H9 (cell line): ENCODE measurements at regions not wholly inside any gene's neighbourhood (a gene's known extent, or its start where the extent isn't known, plus 50 kb on each side); places are given as distances from the start of the nearest gene placed in this dataset.

Source experiments
- DNase-seq: peaks from one replicate; pipeline ENCODE4 v3.0.0-alpha.2; 2017
- H2AFZ ChIP-seq: one replicate; pipeline ENCODE4 v1.6.1; 2013; ENCODE audit warnings: mild to moderate bottlenecking, low read length, control low read depth, moderate library complexity
- H2AK5ac ChIP-seq: 2 replicates; pipeline ENCODE4 v1.6.1; 2013; ENCODE audit warnings: low read length, control low read depth, mixed read lengths; ENCODE audit not compliant: insufficient read length
- H2BK120ac ChIP-seq: one replicate; pipeline ENCODE4 v1.6.1; 2013; ENCODE audit warnings: low read depth, mild to moderate bottlenecking, low read length, control low read depth, inconsistent platforms; ENCODE audit not compliant: poor library complexity, severe bottlenecking
- H2BK12ac ChIP-seq: 2 replicates; pipeline ENCODE4 v1.6.1; 2013; ENCODE audit warnings: low read length, control low read depth, mixed read lengths, low read depth; ENCODE audit not compliant: insufficient read length
- H2BK15ac ChIP-seq: 2 replicates; pipeline ENCODE4 v1.6.1; 2013; ENCODE audit warnings: low read depth, low read length, control low read depth
- H2BK20ac ChIP-seq: one replicate; pipeline ENCODE4 v1.6.1; 2013; ENCODE audit warnings: low read depth, mild to moderate bottlenecking, low read length, control low read depth, inconsistent platforms; ENCODE audit not compliant: poor library complexity, severe bottlenecking
- H2BK5ac ChIP-seq: 2 replicates; pipeline ENCODE4 v1.6.1; 2013; ENCODE audit warnings: low read length, control low read depth, mixed read lengths; ENCODE audit not compliant: insufficient read length
- H3K14ac ChIP-seq: 2 replicates; pipeline ENCODE4 v1.6.1; 2013; ENCODE audit warnings: low read length, control low read depth; ENCODE audit not compliant: insufficient read depth
- H3K18ac ChIP-seq: 2 replicates; pipeline ENCODE4 v1.6.1; 2013; ENCODE audit warnings: low read depth, mild to moderate bottlenecking, mixed read lengths, low read length, control low read depth; ENCODE audit not compliant: insufficient read length
- H3K23ac ChIP-seq: 2 replicates; pipeline ENCODE4 v1.6.1; 2013; ENCODE audit warnings: low read length, control low read depth, mixed read lengths, low read depth; ENCODE audit not compliant: insufficient read length
- H3K23me2 ChIP-seq: 2 replicates; pipeline ENCODE4 v1.6.1; 2013; ENCODE audit warnings: low read depth, mild to moderate bottlenecking, mixed read lengths, low read length, control low read depth; ENCODE audit not compliant: insufficient read length, poor library complexity, severe bottlenecking
- H3K27ac ChIP-seq: 2 replicates; pipeline ENCODE4 v1.5.1; 2013; ENCODE audit warnings: low read length, control low read depth, mixed read lengths, low read depth; ENCODE audit not compliant: insufficient read length
- H3K27me3 ChIP-seq: 2 replicates; pipeline ENCODE4 v1.6.1; 2013; ENCODE audit warnings: low read length, control low read depth, inconsistent platforms; ENCODE audit not compliant: insufficient read depth
- H3K4ac ChIP-seq: 2 replicates; pipeline ENCODE4 v1.6.1; 2013; ENCODE audit warnings: low read depth, mild to moderate bottlenecking, control low read depth, inconsistent platforms, low read length, moderate library complexity
- H3K4me1 ChIP-seq: 2 replicates; pipeline ENCODE4 v1.6.1; 2013; ENCODE audit warnings: low read length, control low read depth, inconsistent platforms; ENCODE audit not compliant: insufficient read depth
- H3K4me2 ChIP-seq: 2 replicates; pipeline ENCODE4 v1.6.1; 2013; ENCODE audit warnings: low read length, control low read depth, mixed read lengths; ENCODE audit not compliant: insufficient read length, insufficient read depth
- H3K56ac ChIP-seq: 2 replicates; pipeline ENCODE4 v1.6.1; 2013; ENCODE audit warnings: low read depth, mild to moderate bottlenecking, mixed read lengths, low read length, control low read depth; ENCODE audit not compliant: insufficient read length
- H3K79me1 ChIP-seq: 2 replicates; pipeline ENCODE4 v1.6.1; 2013; ENCODE audit warnings: low read depth, mild to moderate bottlenecking, moderate library complexity, low read length, control low read depth, inconsistent platforms; ENCODE audit not compliant: insufficient read depth, poor library complexity, severe bottlenecking
- H3K79me2 ChIP-seq: 2 replicates; pipeline ENCODE4 v1.6.1; 2013; ENCODE audit warnings: low read length, control low read depth, inconsistent platforms; ENCODE audit not compliant: insufficient read depth
- H3K9ac ChIP-seq: 2 replicates; pipeline ENCODE4 v1.6.1; 2013; ENCODE audit warnings: low read length, control low read depth, mixed read lengths; ENCODE audit not compliant: insufficient read length; ENCODE audit errors: extremely low read depth
- H3K9me3 ChIP-seq: one replicate; pipeline ENCODE4 v1.6.1; 2013; ENCODE audit warnings: low read depth, low read length, inconsistent platforms; ENCODE audit not compliant: control insufficient read depth
- H3T11ph ChIP-seq: one replicate; pipeline ENCODE4 v1.6.1; 2013; ENCODE audit warnings: mild to moderate bottlenecking, low read length, control low read depth, inconsistent platforms
- H4K20me1 ChIP-seq: one replicate; pipeline ENCODE4 v1.6.1; 2013; ENCODE audit not compliant: control insufficient read depth, insufficient read length, insufficient read depth
- H4K5ac ChIP-seq: 2 replicates; pipeline ENCODE4 v1.6.1; 2013; ENCODE audit warnings: low read depth, mild to moderate bottlenecking, mixed read lengths, low read length, control low read depth; ENCODE audit not compliant: insufficient read length
- H4K8ac ChIP-seq: replicated peaks from 2 replicates; pipeline ENCODE4 v1.6.1; 2013; ENCODE audit warnings: low read length, control low read depth, mixed read lengths, low read depth; ENCODE audit not compliant: insufficient read length
- H4K91ac ChIP-seq: 2 replicates; pipeline ENCODE4 v1.6.1; 2013; ENCODE audit warnings: low read depth, mild to moderate bottlenecking, moderate library complexity, mixed read lengths, low read length, control low read depth; ENCODE audit not compliant: insufficient read length
- H3K27ac Mint-ChIP-seq, 3 experiments: 2 replicates in 2 of 3; 3 replicates in 1 of 3; pipeline ENCODE4 v1.8.0; 2020 to 2021; ENCODE audit warnings: mixed read lengths in 3 of 3, mild to moderate bottlenecking in 1 of 3, moderate library complexity in 1 of 3
- H3K27me3 Mint-ChIP-seq: 2 replicates; pipeline ENCODE4 v1.8.0; 2021; ENCODE audit warnings: low read depth, mild to moderate bottlenecking, moderate library complexity, mixed read lengths
- H3K36me3 Mint-ChIP-seq, 3 experiments: 2 replicates in 2 of 3; 3 replicates in 1 of 3; pipeline ENCODE4 v1.8.0; 2020 to 2021; ENCODE audit warnings: low read depth in 3 of 3, mixed read lengths in 3 of 3; ENCODE audit not compliant: insufficient read depth in 1 of 3
- H3K4me1 Mint-ChIP-seq, 2 experiments: 2 replicates each; pipeline ENCODE4 v1.8.0; 2020; ENCODE audit warnings: mixed read lengths in 2 of 2
- H3K4me3 Mint-ChIP-seq, 2 experiments: 2 replicates in 1 of 2; 3 replicates in 1 of 2; pipeline ENCODE4 v1.8.0; 2020 to 2021; ENCODE audit warnings: mild to moderate bottlenecking in 2 of 2, mixed read lengths in 2 of 2, moderate library complexity in 1 of 2
- H3K9me3 Mint-ChIP-seq, 2 experiments: 2 replicates in 1 of 2; 3 replicates in 1 of 2; pipeline ENCODE4 v1.8.0; 2020; ENCODE audit warnings: mild to moderate bottlenecking in 2 of 2, mixed read lengths in 2 of 2, moderate library complexity in 1 of 2
- CTCF ChIP-seq: fragments of 200-600 bp; sonication (generic); conservative IDR thresholded peaks from 3 replicates; pipeline ENCODE4 v1.8.0; 2021; ENCODE audit warnings: antibody characterized with exemption, mild to moderate bottlenecking

- Histone ChIP-seq H2BK15ac (no peak overlapping the region), H3K9ac (no peak overlapping the region), H3K23me2 (no peaks in the 10 kb centered on the region), H2BK20ac (no peak overlapping the region), H3T11ph (no peak overlapping the region), H3K56ac (no peak overlapping the region), H3K4me2 (no peak overlapping the region), H4K8ac (no peak overlapping the region), H3K18ac (no peak overlapping the region), H3K14ac (no peak overlapping the region), H2BK5ac (no peak overlapping the region), H3K79me2 (no peaks in the 10 kb centered on the region), H3K9me3 (no peaks in the 10 kb centered on the region), H3K4ac (no peak overlapping the region), H2BK12ac (no peak overlapping the region), H3K79me1 (no peaks in the 10 kb centered on the region), H4K20me1 (no peaks in the 10 kb centered on the region), H3K27me3 (no peaks in the 10 kb centered on the region), H4K5ac (no peak overlapping the region), H3K4me1 (no peaks in the 10 kb centered on the region), H3K23ac (no peak overlapping the region), H4K91ac (no peak overlapping the region), H3K27ac (no peak overlapping the region), H2AFZ (no peak overlapping the region), H2AK5ac (no peak overlapping the region), H2BK120ac (no peak overlapping the region)
- Mint-ChIP-seq H3K36me3 (peaks cover 10 to 20% (median 11%) of the 10 kb centered on the region in 3 experiments; a peak in 6 of 7 replicates), H3K4me3 (no peak overlapping the region), H3K27me3 (no peaks in the 10 kb centered on the region), H3K4me1 (peaks cover 10 to 14% of the 10 kb centered on the region in 2 experiments), H3K9me3 (peaks cover 14 to 20% of the 10 kb centered on the region in 2 experiments), H3K27ac (no peak overlapping the region; a peak in 1 of 7 replicates)
- DNase-seq, result no peak
- no peak for TF ChIP-seq CTCF
These were observed 235.0 kb upstream of the VLDLR start for GRCh38 chr9:2386566-2386965.
